EH (cell line): ENCODE measurements at regions not wholly inside any gene's neighbourhood (a gene's known extent, or its start where the extent isn't known, plus 50 kb on each side); places are given as distances from the start of the nearest gene placed in this dataset.

Experiments used
- DNase-seq: peaks from one replicate; pipeline ENCODE4 v3.0.0-alpha.2; 2015; ENCODE audit warnings: low read depth

DNA sequence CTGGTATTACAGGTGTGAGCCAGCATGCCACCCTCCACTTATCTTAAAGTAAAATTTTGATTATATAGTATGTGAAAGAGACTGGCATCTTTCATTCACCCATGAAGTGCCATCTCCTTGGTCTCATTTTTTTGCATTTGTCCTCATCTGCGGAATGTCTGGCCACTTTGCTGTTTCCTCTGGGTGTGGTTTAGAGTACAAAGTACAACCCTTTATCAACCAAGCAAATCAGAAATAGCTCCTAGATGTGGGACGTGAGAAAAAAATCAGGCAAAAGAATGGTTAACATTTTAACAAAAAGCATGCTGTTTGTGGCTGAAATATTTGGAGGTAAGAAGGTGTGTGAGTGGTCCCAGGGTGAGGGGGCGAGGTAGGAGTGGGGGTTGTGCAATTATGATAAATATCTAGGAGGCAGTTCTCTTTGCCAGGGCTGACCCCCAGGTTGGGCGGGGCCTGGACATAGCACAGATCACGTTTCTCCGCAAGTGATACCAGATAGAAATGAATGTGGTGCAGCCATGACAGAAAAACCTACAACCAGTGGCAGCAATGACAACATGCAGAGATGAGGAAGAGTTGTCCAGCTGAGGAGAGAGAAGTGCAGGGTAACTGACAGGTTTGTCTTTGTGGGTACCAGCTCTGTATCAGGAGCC, 115.8 kb upstream of the SERTAD2 start:
- no peak for DNase-seq

DNA sequence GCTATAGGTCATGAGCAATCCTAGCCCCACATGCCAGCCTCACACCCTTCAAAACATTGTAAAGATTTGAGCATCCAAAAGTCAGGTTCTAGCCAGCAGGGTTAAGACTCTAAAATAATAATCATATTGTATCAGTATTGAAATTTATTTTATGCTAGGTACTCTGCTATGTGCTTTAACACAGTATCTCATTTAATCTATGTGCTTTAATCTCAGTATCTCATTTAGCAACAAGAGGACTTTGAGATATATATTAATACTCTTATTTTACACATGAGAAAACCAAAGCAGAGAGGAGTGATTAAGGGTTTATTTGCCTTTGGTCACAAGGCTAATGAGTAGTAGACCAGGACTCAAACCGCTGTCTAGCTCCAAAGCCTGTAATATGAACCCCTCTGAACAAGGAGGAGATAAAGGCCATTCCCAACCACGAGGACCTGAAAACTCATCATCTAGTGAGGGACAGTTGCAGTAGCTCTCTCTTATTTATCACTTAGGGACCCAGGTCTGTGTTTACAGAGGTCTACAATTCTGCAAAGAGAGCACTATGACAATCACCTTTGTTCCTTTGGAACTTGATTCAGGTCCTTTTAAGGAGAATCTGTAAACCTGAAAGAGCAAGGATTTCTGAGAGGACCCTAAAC, 116.5 kb upstream of the SERTAD2 start:
- DNase-seq = peak; percentile 60

GRCh38 chr2:64770781-64771334, 117.1 kb upstream of the SERTAD2 start:
- DNase-seq = peak; percentile 91

- no peak for DNase-seq
These were observed 118.0 kb upstream of the SERTAD2 start for GRCh38 chr2:64771737-64772136.

GRCh38 chr2:64773461-64774118, 119.9 kb upstream of the SERTAD2 start:
- DNase-seq = no peak

DNA sequence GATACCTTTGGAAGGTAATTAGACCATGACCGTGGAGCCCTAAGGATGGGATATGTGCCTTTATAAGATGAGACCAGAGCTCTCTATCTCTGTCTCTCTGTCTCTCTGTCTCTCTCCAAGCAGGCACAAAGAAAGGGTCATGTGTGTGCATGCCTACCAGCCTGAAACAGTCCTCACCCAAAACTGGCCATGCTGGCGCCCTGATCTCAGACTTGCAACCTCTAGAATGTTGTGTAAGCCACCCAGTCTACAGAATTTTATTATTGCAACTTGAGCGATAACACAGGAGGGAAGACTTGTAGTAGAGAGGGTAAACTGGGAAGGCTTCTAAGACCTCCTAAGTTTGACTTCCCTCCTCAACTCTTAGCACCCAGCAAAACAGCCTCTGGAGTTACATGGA, 124.1 kb upstream of the SERTAD2 start:
- DNase-seq = no peak

GRCh38 chr2:64779117-64779690, 125.5 kb upstream of the SERTAD2 start:
- DNase-seq = peak; percentile 97

DNA sequence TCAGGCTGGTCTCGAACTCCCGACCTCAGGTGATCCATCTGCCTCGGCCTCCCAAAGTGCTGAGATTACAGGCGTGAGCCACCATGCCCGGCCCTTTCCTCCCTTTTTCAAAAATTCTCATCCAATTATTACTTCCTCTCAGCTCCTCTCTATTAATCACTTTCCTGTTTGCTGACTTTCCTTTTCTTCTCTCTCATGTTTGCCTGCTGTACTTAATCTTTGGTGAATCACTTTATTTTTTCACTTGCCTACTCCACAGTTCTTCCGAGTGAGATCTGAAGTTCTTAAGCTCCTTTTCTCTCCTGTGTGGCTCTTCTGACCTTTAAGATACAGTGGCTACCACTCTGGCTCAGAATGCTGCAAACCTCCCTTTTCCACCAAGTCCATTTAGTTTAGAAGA, 126.3 kb upstream of the SERTAD2 start:
- DNase-seq = peak; percentile 48

- peak; percentile 68 for DNase-seq
These were observed 128.1 kb upstream of the SERTAD2 start for GRCh38 chr2:64781711-64782390.

GRCh38 chr2:64784168-64785061, 130.7 kb upstream of the SERTAD2 start:
- DNase-seq = no peak

- DNase-seq = no peak
These were observed 131.5 kb upstream of the SERTAD2 start for GRCh38 chr2:64785245-64785644.

DNA sequence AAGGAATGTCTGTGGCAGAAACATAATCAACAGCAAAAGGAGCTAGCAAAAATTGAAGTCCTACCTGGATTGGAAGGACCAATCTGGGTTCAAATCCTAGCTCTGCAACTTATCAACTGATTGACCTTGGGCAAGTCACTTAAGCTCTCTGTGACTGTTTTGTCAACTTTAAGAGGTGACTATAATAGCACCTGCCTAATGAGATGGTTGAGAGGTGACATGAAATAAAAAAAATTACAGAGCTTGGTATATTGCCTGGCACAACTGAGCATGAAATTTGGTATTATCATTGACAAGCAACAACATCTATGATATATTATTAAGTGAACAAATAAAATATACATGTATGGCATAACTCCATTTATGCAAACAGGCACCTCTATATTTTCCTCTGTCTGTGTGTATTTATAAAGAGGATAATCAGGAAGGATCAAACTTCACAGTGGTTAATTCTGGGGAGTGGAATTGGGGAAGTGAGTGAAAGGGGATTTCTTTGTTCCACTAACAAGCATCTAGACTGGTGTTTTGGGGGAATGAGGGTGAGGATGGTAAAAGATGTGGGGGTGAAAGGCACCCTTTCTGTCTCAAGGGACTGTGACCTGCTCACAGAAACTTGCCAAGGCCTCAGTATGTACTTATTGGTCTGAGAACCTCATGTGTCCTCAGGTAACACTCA, 132.8 kb upstream of the SERTAD2 start:
- DNase-seq = no peak

DNA sequence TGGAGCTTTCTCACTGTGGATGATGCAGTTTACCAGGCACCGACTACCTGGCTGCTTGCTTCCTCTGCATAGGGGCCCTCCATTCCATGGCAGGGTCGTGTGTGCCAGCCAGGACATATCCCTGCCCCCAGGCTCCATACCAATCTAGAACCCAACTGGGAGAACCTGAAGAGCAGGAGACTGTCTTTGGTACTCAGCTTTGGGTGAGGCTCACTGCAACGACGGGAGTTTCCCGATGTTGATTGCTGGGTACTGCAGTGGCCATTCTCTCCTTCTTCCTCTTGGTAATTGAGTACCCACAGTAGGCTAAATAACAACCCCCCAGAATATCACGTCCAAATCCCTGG, 133.3 kb upstream of the SERTAD2 start:
- no peak for DNase-seq

GRCh38 chr2:64787698-64788097, 134.0 kb upstream of the SERTAD2 start:
- DNase-seq = peak; percentile 23

GRCh38 chr2:64789466-64790320, 136.0 kb upstream of the SERTAD2 start:
- DNase-seq = no peak

DNA sequence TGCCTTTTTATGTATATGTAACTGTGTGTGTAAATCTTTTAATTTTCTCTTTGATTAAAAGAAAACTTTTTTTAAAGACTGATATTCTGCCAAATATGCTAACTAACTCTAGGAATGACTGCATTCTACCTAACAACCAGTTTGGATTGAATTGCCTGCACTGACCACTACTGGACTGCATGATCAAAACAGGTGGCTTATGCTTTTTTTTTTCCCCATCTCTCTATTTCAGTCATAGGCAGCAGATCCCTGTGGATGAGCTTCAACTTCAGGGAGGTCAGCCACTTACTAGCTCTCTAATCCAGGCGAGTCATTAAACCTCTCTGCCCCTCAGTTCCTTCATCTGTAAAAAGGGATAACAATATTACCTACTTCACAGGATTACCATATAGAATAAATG, 138.6 kb upstream of the SERTAD2 start:
- DNase-seq = no peak

- peak; percentile 63 for DNase-seq
These were observed 139.4 kb upstream of the SERTAD2 start for GRCh38 chr2:64792995-64793639.

DNA sequence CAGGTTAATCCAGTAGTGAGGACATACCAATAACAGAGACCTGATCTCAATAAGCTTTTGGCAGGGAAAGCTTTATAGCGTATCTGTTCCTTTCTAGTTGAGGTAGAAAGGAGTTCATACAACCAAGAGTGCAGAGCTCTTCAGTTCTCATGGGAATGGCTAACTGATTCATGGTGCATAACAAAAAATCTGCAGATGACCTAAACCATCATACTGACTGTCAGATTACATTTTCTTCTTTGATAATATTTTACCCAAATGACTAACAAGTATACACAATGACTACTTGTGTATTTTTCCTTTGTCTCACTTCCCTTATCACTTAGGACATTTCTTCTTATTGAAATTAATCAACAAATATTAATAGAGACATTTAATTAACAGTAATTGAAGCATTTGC, 140.0 kb upstream of the SERTAD2 start:
- DNase-seq = peak; percentile 20

- no peak for DNase-seq
These were observed 140.8 kb upstream of the SERTAD2 start for GRCh38 chr2:64794426-64794995.
